Motor neuron (in vitro differentiated cells): ENCODE measurements at regions not wholly inside any gene's neighbourhood (a gene's known extent, or its start where the extent isn't known, plus 50 kb on each side); places are given as distances from the start of the nearest gene placed in this dataset.

Source experiments
- ATAC-seq, 8 experiments: fragments of 200-7000 bp; cut with Tn5 transposase; replicated peaks in 6 of 8; 2 replicates each; pipeline ENCODE4 v1.8.0; 2021; ENCODE audit warnings: mild to moderate bottlenecking in 8 of 8, moderate library complexity in 8 of 8
- H3K27ac ChIP-seq, 2 donors: fragments of 250-450 bp; sonication (Bioruptor Pico); 2 replicates each; pipeline ENCODE4 v1.9.0; 2021; ENCODE audit warnings: antibody characterized with exemption in 2 of 2, mild to moderate bottlenecking in 2 of 2, moderate library complexity in 1 of 2
- H3K4me1 ChIP-seq, 2 donors: fragments of 250-450 bp; sonication (Bioruptor Pico); replicated peaks in 1 of 2; 2 replicates each; pipeline ENCODE4 v1.6.1; 2021; ENCODE audit warnings: antibody characterized with exemption in 2 of 2, mild to moderate bottlenecking in 2 of 2, moderate library complexity in 1 of 2
- H3K4me3 ChIP-seq, 5 donors: fragments of 250-450 bp; sonication (Bioruptor Pico); 2 replicates each; pipeline ENCODE4 v1.9.0; 2021; ENCODE audit warnings: antibody characterized with exemption in 5 of 5, mild to moderate bottlenecking in 5 of 5, moderate library complexity in 4 of 5
- WGBS, 10 experiments: fragments of 450-650 bp; shearing (Covaris generic); methylation state at CpG; one replicate each; pipeline ENCODE4 v1.0.0; 2022; 5-methylcytosine and 5-hydroxymethylcytosine counted together
- in situ Hi-C, 9 experiments: fragments of 400-800 bp; cut with MboI; loops; one replicate each; pipeline ENCODE4 v1.15.0; 2021; ENCODE audit warnings: low sequenced_read_pairs in 9 of 9, low pct_unique_long_range_greater_than_20kb in 2 of 9; ENCODE audit not compliant: unreplicated experiment in 9 of 9

- ATAC-seq: no peak
- H3K27ac ChIP-seq: no peak overlapping the region
- in situ Hi-C loops: no loop called here
- WGBS, 10 experiments: 21 to 100% (median 91%) methylated on average over 1 to 2 of the region's 2 CpGs; no CpG with 5 or more reads in 2 of the 10 experiments
- no peak overlapping the region for H3K4me3 ChIP-seq
- peaks cover 10 to 23% of the 10 kb centered on the region in 2 donors for H3K4me1 ChIP-seq
These were observed 49.9 kb upstream of the SEPTIN5 start for GRCh38 chr22:19664406-19664805.
